Right renal cortex interstitium (tissue), 3 donors: ENCODE measurements at regions not wholly inside any gene's neighbourhood (a gene's known extent, or its start where the extent isn't known, plus 50 kb on each side); places are given as distances from the start of the nearest gene placed in this dataset.

ENCODE experiments used
- DNase-seq, 3 donors: peaks; one replicate each; pipeline ENCODE4 v3.0.0-alpha.2; 2013; ENCODE audit warnings: low read depth in 3 of 3, low spot score in 2 of 3

DNA sequence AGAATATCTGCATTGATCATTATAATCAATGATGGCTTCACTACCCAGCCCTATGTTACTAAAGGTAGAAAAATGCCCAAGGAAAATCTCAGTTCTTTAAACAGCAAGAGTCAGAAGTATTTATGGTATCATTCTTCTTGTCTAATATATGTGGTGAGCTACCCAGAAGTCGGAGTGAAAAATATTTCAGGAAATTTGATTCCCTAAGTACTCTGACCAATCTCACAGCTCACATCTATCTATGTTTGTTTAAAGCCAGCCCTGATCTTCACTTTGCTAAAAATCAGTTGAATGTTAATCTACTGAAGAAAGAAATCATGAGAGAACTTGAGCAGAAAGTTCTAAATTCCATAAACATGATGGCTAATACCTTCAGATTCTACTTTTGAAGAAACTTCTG is 522.9 kb upstream of the SLIT2 start:
- no peak for DNase-seq

DNA sequence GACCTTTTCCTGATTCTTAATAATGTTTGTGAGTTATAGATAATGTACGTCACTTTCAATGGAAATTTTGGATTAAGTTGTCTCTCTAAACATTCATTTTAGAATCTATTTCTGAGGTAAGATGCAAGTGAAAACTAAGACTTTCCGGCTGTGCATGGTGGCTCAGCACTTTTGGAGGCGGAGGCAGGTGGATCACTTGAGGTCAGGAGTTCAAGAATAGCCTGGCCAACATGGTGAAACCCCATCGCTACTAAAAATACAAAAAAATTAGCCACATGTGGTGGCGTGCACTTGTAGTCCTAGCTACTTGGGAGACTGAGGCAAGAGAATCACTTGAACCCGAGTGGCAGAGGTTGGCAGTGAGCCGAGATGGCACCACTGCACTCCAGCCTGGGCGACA is 524.6 kb upstream of the SLIT2 start:
- no peak for DNase-seq

DNA sequence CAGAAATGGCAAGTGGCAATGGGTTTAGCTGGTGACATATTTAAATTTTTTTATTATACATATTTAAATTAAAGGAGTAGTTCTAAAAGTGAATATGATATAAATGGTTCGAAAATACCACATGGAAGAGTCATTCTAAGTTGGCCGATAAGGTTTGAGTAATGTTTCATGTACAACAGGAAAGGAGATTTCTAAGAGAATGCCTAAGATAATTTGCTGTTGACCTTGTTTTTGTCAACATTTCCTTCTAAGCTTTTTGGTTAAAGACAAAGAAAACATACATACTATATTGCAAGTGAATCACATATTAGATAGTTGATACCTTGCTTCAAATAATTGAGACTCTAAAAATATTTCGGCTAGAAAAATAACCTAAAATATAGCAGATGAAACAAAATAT is 526.6 kb upstream of the SLIT2 start:
- no peak for DNase-seq

DNA sequence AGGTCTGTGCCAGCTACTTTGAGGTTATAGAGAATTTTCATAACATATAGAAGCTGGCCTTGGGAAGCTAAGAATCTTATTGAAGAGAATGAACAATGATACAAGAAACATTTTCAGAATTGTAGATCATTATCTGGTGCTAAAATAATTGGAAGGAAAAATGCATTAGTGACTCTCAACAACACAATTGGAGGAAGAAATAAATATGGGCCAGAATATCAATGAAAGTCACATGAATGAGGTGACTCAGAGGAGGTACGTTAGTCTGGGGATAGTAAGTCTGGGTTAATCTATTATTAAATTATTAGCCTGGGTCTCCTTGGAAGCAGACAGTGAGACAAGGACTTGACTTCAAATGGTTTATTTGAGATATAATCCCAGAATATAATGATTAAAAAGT is 529.3 kb upstream of the SLIT2 start:
- no peak for DNase-seq

- no peak for DNase-seq
Observed at GRCh38 chr4:19721587-19721986, 530.1 kb upstream of the SLIT2 start.

- no peak for DNase-seq
Observed at GRCh38 chr4:19720610-19721009, 531.1 kb upstream of the SLIT2 start.

GRCh38 chr4:19720190-19720589 is 531.5 kb upstream of the SLIT2 start:
- DNase-seq, result no peak

- no peak for DNase-seq
Observed at GRCh38 chr4:19711871-19712270, 539.8 kb upstream of the SLIT2 start.

- no peak for DNase-seq
Observed at GRCh38 chr4:19707876-19708275, 543.8 kb upstream of the SLIT2 start.

GRCh38 chr4:19703391-19703790 is 548.3 kb upstream of the SLIT2 start:
- DNase-seq, result no peak

- DNase-seq, result no peak
Observed at GRCh38 chr4:19700992-19701391, 550.7 kb upstream of the SLIT2 start.

DNA sequence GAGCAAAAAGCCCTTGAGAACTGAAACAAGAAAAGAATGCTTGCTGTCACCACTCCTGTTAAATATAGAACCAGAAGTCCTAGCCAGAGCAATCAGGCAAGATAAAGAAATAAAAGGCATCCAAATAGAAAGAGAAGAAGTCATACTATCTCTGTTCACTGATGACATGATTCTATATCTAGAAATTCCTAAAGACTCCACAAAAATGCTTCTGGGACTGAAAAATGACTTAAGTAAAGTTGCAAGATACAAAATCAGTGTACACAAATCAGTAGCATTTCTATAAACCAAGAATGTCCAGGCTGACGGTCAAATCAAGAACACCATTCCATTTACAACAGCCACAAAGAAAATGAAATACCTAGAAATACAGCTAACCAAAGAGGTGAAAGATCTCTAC is 552.7 kb upstream of the SLIT2 start:
- DNase-seq, result no peak

- no peak for DNase-seq
Observed at GRCh38 chr4:19694812-19695211, 556.9 kb upstream of the SLIT2 start.

- no peak for DNase-seq
Observed at GRCh38 chr4:19693936-19694570, 557.7 kb upstream of the SLIT2 start.

GRCh38 chr4:19689511-19689910 is 562.2 kb upstream of the SLIT2 start:
- no peak for DNase-seq

GRCh38 chr4:19686456-19686855 is 565.2 kb upstream of the SLIT2 start:
- DNase-seq, result no peak

- peak; percentile 54 to 72 (median 59) for DNase-seq
Observed at GRCh38 chr4:19684084-19684483, 567.6 kb upstream of the SLIT2 start.

DNA sequence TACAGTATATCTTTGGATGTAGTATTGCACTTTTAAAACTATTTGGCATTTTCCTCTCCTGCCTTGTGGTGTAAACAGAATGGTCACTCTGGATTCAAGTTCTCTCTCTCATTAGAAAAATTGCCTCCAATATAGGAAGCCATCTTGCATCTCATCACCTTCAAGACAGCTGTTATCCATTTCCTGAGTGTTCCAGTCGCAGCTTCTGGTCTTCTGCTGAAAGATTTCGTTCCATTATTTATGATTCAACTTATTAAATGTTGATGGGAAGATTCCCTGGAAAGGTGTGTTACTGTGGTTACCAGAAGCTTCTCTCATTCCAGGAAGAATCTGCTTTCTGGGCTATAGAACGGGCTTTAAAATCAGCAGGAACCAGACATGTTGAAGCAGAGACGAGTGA is 568.3 kb upstream of the SLIT2 start:
- no peak for DNase-seq

- DNase-seq, result no peak
Observed at GRCh38 chr4:19677211-19677610, 574.5 kb upstream of the SLIT2 start.

DNA sequence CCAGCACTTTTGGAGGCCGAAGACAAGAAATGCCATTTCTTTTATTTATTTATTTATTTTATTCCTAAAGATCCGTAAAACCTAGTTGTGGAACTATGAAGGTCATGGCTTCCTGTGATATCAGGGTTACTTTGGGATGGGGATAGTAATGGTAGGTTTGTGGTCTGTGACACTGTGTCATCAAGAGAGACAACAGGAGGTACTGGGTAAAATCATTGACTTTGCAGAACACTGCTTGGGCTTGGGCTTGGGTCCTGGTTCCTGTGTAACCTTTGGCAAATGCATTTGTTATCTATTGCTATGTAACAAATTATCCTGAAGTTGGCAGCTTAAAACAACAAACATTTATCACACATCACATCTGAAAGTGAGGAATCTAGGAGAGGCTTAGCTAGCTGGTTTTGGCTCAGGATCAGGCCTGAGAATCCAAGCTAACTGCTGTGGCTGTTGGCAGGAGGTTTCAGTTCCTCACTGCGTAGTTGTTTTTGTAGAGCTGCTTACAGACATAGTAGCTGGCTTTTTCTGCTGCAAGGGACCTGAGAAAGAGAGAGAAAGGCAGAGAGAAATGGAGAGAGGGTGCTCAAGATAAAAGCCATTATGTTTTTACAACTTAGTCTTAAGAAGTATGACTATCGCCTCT is 576.4 kb upstream of the SLIT2 start:
- no peak for DNase-seq

DNA sequence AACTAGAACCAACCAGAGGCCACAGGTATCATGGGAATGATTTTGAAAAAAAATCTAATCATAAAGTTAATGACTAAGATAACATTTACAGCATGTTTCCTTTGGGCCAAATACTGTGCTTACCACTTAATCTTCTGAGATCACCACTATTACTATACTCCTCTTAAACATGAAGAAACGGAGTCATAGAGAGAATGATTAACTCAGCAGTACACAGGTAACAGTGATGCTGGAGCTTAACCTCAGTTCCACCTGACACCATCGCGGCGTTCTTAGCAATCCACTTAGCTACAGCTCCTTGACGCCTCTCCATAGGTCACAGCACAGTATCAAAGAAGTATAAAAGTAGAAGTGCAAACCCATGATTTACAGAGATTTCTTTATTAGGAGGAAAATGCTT is 592.6 kb upstream of the SLIT2 start:
- DNase-seq, result no peak

- no peak for DNase-seq
Observed at GRCh38 chr4:19657856-19658255, 593.8 kb upstream of the SLIT2 start.

DNA sequence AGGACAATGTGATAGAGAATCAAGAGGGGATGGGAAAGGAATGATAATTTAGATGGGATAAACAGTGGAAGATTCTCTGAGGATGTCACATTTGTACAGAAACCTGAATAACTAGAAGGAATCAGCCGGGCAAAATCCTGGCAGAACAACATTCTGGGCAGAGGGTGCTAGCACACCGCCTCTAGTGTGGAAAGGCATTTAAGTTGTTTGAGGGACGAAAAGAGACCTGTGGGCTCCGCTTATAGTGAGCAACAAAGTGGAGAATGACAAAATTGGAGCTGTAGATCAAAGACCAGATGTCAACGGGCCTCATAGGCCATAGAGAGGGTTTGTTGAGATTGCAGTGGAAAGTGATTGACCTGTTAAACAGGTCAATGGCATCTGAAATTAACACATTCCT is 596.0 kb upstream of the SLIT2 start:
- DNase-seq, result no peak
